ENCODE measurements at regions not wholly inside any gene's neighbourhood (a gene's known extent, or its start where the extent isn't known, plus 50 kb on each side); places are given as distances from the start of the nearest gene placed in this dataset.

DNA sequence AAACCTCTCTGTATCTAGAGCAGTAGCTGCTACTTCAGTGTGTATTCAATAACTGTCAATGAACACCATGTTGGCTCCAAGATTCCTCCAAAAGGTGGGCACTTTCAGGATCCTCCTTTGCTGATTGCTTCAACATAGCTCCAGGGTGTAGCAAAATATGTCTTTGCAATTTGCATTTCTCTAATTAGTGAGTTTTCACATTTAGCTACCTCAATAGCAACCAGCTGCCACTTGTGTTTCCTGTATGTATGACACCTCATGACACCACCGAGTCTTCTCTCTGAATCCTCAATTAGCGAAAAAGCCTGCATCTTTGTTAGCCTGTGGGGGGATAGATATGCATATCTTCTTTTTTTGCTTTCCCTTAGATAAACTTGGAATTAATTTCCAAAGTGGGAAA is 898.3 kb upstream of the FAT3 start:
- no peaks in the 10 kb centered on the region for H3K36me3 Mint-ChIP-seq
- intact Hi-C loops (cut with micrococcal nuclease), result no loop called here
- ChIA-PET POLR2A (ENCODE audit: partially characterized antibody) (no interaction called here), CTCF (ENCODE audit: partially characterized antibody) (no interaction called here)
- H3K27ac Mint-ChIP-seq, result no peak overlapping the region
- Histone ChIP-seq H3K27me3 (ENCODE audit: insufficient read depth, low read length) (no peaks in the 10 kb centered on the region), H3K4me1 (ENCODE audit: insufficient read depth, low read length) (no peaks in the 10 kb centered on the region), H3K9me3 (ENCODE audit: control insufficient read depth in 1 of 2, low read length in 2 of 2) (no peaks in the 10 kb centered on the region), H3K4me3 (ENCODE audit: low read length in 2 of 2) (no peak overlapping the region), H3K36me3 (ENCODE audit: insufficient read depth, low read length) (no peaks in the 10 kb centered on the region), H3K27ac (ENCODE audit: low read depth, low read length) (no peak overlapping the region)
- peaks cover 0 to 15% (median 6%) of the 10 kb centered on the region in 8 donors for H3K9me3 Mint-ChIP-seq
- H3K27me3 Mint-ChIP-seq, result no peaks in the 10 kb centered on the region
- H3K4me3 Mint-ChIP-seq, result no peak overlapping the region
- no peak for DNase-seq
- no peaks in the 10 kb centered on the region for H3K4me1 Mint-ChIP-seq

DNA sequence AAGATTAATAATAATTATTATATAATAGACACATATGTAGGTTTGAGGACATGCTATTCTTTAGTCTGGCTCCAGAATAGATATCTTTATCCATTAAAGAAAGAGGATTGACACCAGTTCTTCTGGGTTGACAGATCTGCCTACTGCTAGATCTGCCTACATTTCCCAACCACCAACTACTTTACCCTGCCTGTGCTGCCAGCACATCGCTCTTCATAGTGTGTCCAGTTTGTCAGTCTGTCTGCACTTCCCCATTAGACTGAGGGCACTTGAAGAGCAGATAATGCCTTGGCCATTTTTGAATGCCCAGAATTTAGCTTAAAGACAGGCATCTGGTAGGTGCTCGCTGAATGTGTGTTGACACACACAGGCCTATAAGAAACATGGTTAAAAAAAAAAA is 910.1 kb upstream of the FAT3 start:
- no peaks in the 10 kb centered on the region for H3K4me1 ChIP-seq (ENCODE audit: insufficient read depth, low read length)
- Mint-ChIP-seq H3K4me3 (no peak overlapping the region), H3K4me1 (no peaks in the 10 kb centered on the region), H3K27ac (no peak overlapping the region), H3K9me3 (peaks cover 5 to 18% (median 11%) of the 10 kb centered on the region in 8 donors), H3K36me3 (no peaks in the 10 kb centered on the region), H3K27me3 (no peaks in the 10 kb centered on the region)
- no peak for DNase-seq
- H3K9me3 ChIP-seq (ENCODE audit: control insufficient read depth in 1 of 2, low read length in 2 of 2), result no peaks in the 10 kb centered on the region
- no peak overlapping the region for H3K27ac ChIP-seq (ENCODE audit: low read depth, low read length)
- intact Hi-C loops (cut with micrococcal nuclease), result no loop called here
- CTCF ChIA-PET (ENCODE audit: partially characterized antibody), result no interaction called here
- POLR2A ChIA-PET (ENCODE audit: partially characterized antibody), result no interaction called here
- H3K27me3 ChIP-seq (ENCODE audit: insufficient read depth, low read length), result no peaks in the 10 kb centered on the region
- H3K36me3 ChIP-seq (ENCODE audit: insufficient read depth, low read length), result no peaks in the 10 kb centered on the region
- H3K4me3 ChIP-seq (ENCODE audit: low read length in 2 of 2), result no peak overlapping the region

DNA sequence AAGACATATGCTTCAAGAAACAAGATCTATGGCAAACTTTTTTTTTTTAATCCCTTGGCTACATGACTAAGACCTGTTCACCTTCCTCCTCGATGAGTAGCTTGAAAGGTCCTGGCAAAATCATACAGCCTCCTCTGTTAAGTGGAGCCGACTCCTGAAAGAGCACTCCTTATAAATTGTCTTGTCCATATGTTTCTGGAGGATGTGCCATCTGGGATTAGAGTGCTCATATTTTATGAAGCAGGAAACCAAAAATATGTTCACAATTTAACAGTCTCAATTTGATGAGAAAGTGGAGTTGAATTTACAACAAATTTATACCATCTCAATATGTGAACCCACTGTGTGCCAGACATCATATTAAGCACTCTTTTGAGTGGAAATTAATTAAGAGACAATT is 912.1 kb upstream of the FAT3 start:
- H3K27ac ChIP-seq (ENCODE audit: low read depth, low read length), result no peak overlapping the region

DNA sequence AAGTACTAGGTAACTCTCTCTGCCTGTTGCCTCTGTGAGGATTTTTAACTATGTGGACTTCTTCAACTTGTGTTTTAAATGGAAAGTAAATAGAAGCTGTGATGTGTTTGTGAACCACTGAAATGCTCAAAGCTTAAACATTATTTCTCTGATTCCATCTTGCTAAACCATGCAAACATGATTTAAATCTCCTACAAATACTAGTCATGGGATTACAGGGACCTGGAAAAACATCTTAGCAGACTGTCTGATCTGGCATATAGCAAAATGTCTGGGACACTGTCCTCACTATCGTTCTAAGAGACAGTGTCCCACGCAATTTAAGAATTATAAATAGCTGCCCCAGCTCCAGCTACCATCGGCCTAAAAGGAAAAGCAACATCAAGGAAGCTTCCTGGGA is 914.5 kb upstream of the FAT3 start:
- no peaks in the 10 kb centered on the region for H3K4me1 ChIP-seq (ENCODE audit: insufficient read depth, low read length)
- H3K36me3 ChIP-seq (ENCODE audit: insufficient read depth, low read length), result no peaks in the 10 kb centered on the region
- Mint-ChIP-seq H3K9me3 (peaks cover 1 to 12% (median 8%) of the 10 kb centered on the region in 8 donors), H3K4me3 (no peak overlapping the region), H3K4me1 (no peaks in the 10 kb centered on the region), H3K27me3 (no peaks in the 10 kb centered on the region), H3K27ac (no peak overlapping the region), H3K36me3 (no peaks in the 10 kb centered on the region)
- no peaks in the 10 kb centered on the region for H3K27me3 ChIP-seq (ENCODE audit: insufficient read depth, low read length)
- H3K27ac ChIP-seq (ENCODE audit: low read depth, low read length), result no peak overlapping the region
- no peak for DNase-seq
- no peak overlapping the region for H3K4me3 ChIP-seq (ENCODE audit: low read length in 2 of 2)
- POLR2A ChIA-PET (ENCODE audit: partially characterized antibody), result no interaction called here
- H3K9me3 ChIP-seq (ENCODE audit: control insufficient read depth in 1 of 2, low read length in 2 of 2), result no peaks in the 10 kb centered on the region
- CTCF ChIA-PET (ENCODE audit: partially characterized antibody), result no interaction called here
- intact Hi-C loops (cut with micrococcal nuclease), result no loop called here

More for the DNA sequence above, 912.1 kb upstream of the FAT3 start:
- H3K9me3 Mint-ChIP-seq, result peaks cover 1 to 12% (median 10%) of the 10 kb centered on the region in 8 donors
- H3K4me3 Mint-ChIP-seq, result no peak overlapping the region
- Histone ChIP-seq H3K36me3 (ENCODE audit: insufficient read depth, low read length) (no peaks in the 10 kb centered on the region), H3K27me3 (ENCODE audit: insufficient read depth, low read length) (no peaks in the 10 kb centered on the region), H3K4me3 (ENCODE audit: low read length in 2 of 2) (no peak overlapping the region), H3K9me3 (ENCODE audit: control insufficient read depth in 1 of 2, low read length in 2 of 2) (no peaks in the 10 kb centered on the region), H3K4me1 (ENCODE audit: insufficient read depth, low read length) (no peaks in the 10 kb centered on the region)
- POLR2A ChIA-PET (ENCODE audit: partially characterized antibody), result no interaction called here
- peak overlapping the region in 1 of 7 donors; percentile 77 for H3K27ac Mint-ChIP-seq
- CTCF ChIA-PET (ENCODE audit: partially characterized antibody), result no interaction called here
- H3K36me3 Mint-ChIP-seq, result no peaks in the 10 kb centered on the region
- DNase-seq, result no peak
- no peaks in the 10 kb centered on the region for H3K4me1 Mint-ChIP-seq
- H3K27me3 Mint-ChIP-seq, result no peaks in the 10 kb centered on the region
- intact Hi-C loops (cut with micrococcal nuclease), result no loop called here

DNA sequence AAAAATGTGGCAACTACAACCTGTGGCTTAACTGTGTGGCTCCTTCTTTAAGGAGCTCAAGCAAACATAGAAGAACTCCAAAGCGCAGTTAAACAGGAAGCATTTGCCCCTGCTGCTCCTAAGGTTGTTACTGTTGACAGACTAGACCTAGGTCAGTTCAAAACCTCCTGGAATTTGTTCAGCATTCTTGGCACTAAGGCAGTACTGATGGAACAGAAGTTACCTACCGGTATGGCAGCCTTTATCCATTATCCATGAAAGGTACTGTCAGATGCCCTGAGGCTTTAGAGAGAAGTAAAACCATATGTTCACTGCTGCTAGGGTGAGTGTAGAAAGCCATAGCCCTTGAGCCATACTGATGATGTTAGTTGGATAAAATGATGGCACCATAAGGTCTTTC is 916.5 kb upstream of the FAT3 start:
- Histone ChIP-seq H3K27ac (ENCODE audit: low read depth, low read length) (no peak overlapping the region), H3K4me1 (ENCODE audit: insufficient read depth, low read length) (no peaks in the 10 kb centered on the region), H3K27me3 (ENCODE audit: insufficient read depth, low read length) (no peaks in the 10 kb centered on the region), H3K36me3 (ENCODE audit: insufficient read depth, low read length) (no peaks in the 10 kb centered on the region), H3K4me3 (ENCODE audit: low read length in 2 of 2) (no peak overlapping the region), H3K9me3 (ENCODE audit: control insufficient read depth in 1 of 2, low read length in 2 of 2) (no peaks in the 10 kb centered on the region)
- Mint-ChIP-seq H3K27me3 (no peaks in the 10 kb centered on the region), H3K4me3 (no peak overlapping the region), H3K4me1 (no peaks in the 10 kb centered on the region), H3K36me3 (no peaks in the 10 kb centered on the region), H3K27ac (no peak overlapping the region), H3K9me3 (peaks cover 3 to 18% (median 8%) of the 10 kb centered on the region in 8 donors)
- intact Hi-C loops (cut with micrococcal nuclease), result no loop called here
- no peak for DNase-seq
- ChIA-PET CTCF (ENCODE audit: partially characterized antibody) (no interaction called here), POLR2A (ENCODE audit: partially characterized antibody) (no interaction called here)

DNA sequence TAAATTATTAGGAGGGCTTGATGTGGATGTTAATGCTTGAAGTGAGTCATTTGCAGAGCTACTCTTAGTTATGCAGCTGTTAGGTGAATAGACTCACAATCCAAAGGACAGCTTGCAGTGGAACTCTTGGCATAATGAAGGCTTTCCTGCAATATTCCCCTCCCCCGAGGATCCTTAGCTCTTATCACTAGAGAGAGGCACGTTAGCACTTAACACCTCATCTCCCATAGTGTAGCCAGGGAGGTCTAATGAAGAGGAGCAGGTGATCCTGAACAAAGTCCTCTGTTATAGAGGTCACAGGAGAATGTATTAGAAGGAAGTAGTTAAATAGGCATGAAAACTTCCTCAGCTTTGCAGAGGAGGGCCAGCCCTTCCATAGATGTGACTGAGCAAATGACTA is 919.2 kb upstream of the FAT3 start:
- Mint-ChIP-seq H3K9me3 (peaks cover 0 to 11% (median 5%) of the 10 kb centered on the region in 8 donors), H3K4me3 (no peak overlapping the region), H3K27ac (no peak overlapping the region), H3K27me3 (no peaks in the 10 kb centered on the region), H3K4me1 (no peaks in the 10 kb centered on the region), H3K36me3 (no peaks in the 10 kb centered on the region)
- Histone ChIP-seq H3K27ac (ENCODE audit: low read depth, low read length) (no peak overlapping the region), H3K9me3 (ENCODE audit: control insufficient read depth in 1 of 2, low read length in 2 of 2) (no peaks in the 10 kb centered on the region), H3K4me1 (ENCODE audit: insufficient read depth, low read length) (no peaks in the 10 kb centered on the region), H3K36me3 (ENCODE audit: insufficient read depth, low read length) (no peaks in the 10 kb centered on the region), H3K27me3 (ENCODE audit: insufficient read depth, low read length) (no peaks in the 10 kb centered on the region), H3K4me3 (ENCODE audit: low read length in 2 of 2) (no peak overlapping the region)
- ChIA-PET CTCF (ENCODE audit: partially characterized antibody) (no interaction called here), POLR2A (ENCODE audit: partially characterized antibody) (no interaction called here)
- intact Hi-C loops (cut with micrococcal nuclease), result no loop called here
- no peak for DNase-seq

DNA sequence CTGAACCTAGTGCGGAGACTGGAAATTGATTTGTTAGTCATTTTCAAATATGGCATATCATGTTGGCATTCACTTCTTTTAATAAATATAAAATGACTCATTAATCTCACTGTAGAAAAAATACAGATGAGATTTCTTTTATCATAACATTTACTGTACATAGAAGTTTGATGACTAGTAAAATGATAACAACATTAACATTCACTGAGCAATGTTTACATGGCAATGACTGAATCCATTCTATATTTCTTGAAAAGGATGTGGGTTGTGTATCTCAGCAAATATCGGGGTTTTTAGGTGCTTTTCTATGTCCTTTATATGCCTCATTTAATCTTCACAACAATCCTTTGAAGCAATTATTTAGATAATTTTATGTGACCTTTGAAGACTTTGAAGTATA is 920.9 kb upstream of the FAT3 start:
- POLR2A ChIA-PET (ENCODE audit: partially characterized antibody), result no interaction called here
- Histone ChIP-seq H3K4me3 (ENCODE audit: low read length in 2 of 2) (no peak overlapping the region), H3K27me3 (ENCODE audit: insufficient read depth, low read length) (no peaks in the 10 kb centered on the region), H3K9me3 (ENCODE audit: control insufficient read depth in 1 of 2, low read length in 2 of 2) (no peaks in the 10 kb centered on the region), H3K36me3 (ENCODE audit: insufficient read depth, low read length) (no peaks in the 10 kb centered on the region), H3K4me1 (ENCODE audit: insufficient read depth, low read length) (no peaks in the 10 kb centered on the region), H3K27ac (ENCODE audit: low read depth, low read length) (no peak overlapping the region)
- H3K9me3 Mint-ChIP-seq, result peaks cover 0 to 11% (median 1%) of the 10 kb centered on the region in 8 donors
- H3K4me3 Mint-ChIP-seq, result no peak overlapping the region
- DNase-seq, result no peak
- H3K4me1 Mint-ChIP-seq, result no peaks in the 10 kb centered on the region
- H3K27me3 Mint-ChIP-seq, result no peaks in the 10 kb centered on the region
- no peak overlapping the region for H3K27ac Mint-ChIP-seq
- CTCF ChIA-PET (ENCODE audit: partially characterized antibody), result no interaction called here
- H3K36me3 Mint-ChIP-seq, result no peaks in the 10 kb centered on the region
- intact Hi-C loops (cut with micrococcal nuclease), result no loop called here

DNA sequence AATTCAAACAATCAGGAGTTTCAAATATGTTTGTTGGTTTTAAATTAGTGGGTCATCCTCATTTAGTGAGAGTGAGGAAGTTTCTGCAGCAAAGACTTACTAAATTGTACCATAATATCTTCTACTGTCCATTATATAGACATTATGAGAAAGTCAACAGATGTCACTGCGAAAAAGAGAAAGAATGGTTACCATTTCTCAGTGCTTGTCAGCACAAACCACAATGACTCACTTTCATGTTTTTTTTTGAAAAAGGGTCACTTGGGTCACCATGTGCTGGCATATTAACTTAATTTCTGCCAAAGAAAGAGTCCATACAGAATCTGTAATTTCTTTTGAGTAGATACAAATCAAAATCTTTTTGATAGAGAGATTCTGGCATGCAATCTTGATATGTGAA is 924.6 kb upstream of the FAT3 start:
- Mint-ChIP-seq H3K27ac (no peak overlapping the region), H3K4me1 (no peaks in the 10 kb centered on the region), H3K9me3 (peaks cover 0 to 8% (median 4%) of the 10 kb centered on the region in 8 donors), H3K4me3 (no peak overlapping the region), H3K36me3 (no peaks in the 10 kb centered on the region), H3K27me3 (no peaks in the 10 kb centered on the region)
- CTCF ChIA-PET (ENCODE audit: partially characterized antibody), result no interaction called here
- POLR2A ChIA-PET (ENCODE audit: partially characterized antibody), result no interaction called here
- intact Hi-C loops (cut with micrococcal nuclease), result no loop called here
- Histone ChIP-seq H3K36me3 (ENCODE audit: insufficient read depth, low read length) (no peaks in the 10 kb centered on the region), H3K4me1 (ENCODE audit: insufficient read depth, low read length) (no peaks in the 10 kb centered on the region), H3K4me3 (ENCODE audit: low read length in 2 of 2) (no peak overlapping the region), H3K27me3 (ENCODE audit: insufficient read depth, low read length) (no peaks in the 10 kb centered on the region), H3K9me3 (ENCODE audit: control insufficient read depth in 1 of 2, low read length in 2 of 2) (no peaks in the 10 kb centered on the region), H3K27ac (ENCODE audit: low read depth, low read length) (no peak overlapping the region)
- no peak for DNase-seq
